RWPE2 (cell line): ENCODE measurements at regions not wholly inside any gene's neighbourhood (a gene's known extent, or its start where the extent isn't known, plus 50 kb on each side); places are given as distances from the start of the nearest gene placed in this dataset.

Source experiments
- ATAC-seq: fragments of 200-7000 bp; cut with Tn5 transposase; 3 replicates; pipeline ENCODE4 v1.9.1; 2021; ENCODE audit warnings: low read depth
- DNase-seq: peaks from one replicate; pipeline ENCODE4 v3.0.0-alpha.2; 2020; ENCODE audit warnings: low spot score
- H3K27ac ChIP-seq: fragments of 450-650 bp; 2 replicates; pipeline ENCODE4 v1.5.1; 2017; ENCODE audit warnings: mild to moderate bottlenecking; ENCODE audit not compliant: poor library complexity, severe bottlenecking
- H3K27me3 ChIP-seq: fragments of 250-450 bp; sonication (Bioruptor Pico); 2 replicates; pipeline ENCODE4 v1.5.1; 2021; ENCODE audit warnings: mild to moderate bottlenecking, moderate library complexity; ENCODE audit not compliant: insufficient read depth, poor library complexity, severe bottlenecking
- H3K36me3 ChIP-seq: fragments of 250-450 bp; sonication (Bioruptor Pico); 2 replicates; pipeline ENCODE4 v1.5.1; 2020; ENCODE audit warnings: low read depth, mild to moderate bottlenecking, moderate library complexity
- H3K4me1 ChIP-seq: fragments of 250-450 bp; sonication (Bioruptor Pico); 2 replicates; pipeline ENCODE4 v1.5.1; 2021; ENCODE audit warnings: mild to moderate bottlenecking, moderate library complexity; ENCODE audit not compliant: insufficient read depth, poor library complexity, severe bottlenecking
- H3K4me3 ChIP-seq: fragments of 250-450 bp; sonication (Bioruptor Pico); 2 replicates; pipeline ENCODE4 v1.5.1; 2021; ENCODE audit warnings: mild to moderate bottlenecking, moderate library complexity; ENCODE audit not compliant: severe bottlenecking
- H3K9me3 ChIP-seq: fragments of 250-450 bp; sonication (Bioruptor Pico); 2 replicates; pipeline ENCODE4 v1.5.1; 2021; ENCODE audit warnings: mild to moderate bottlenecking, moderate library complexity; ENCODE audit not compliant: severe bottlenecking
- CTCF ChIP-seq: fragments of 450-650 bp; IDR thresholded peaks from one replicate; pipeline ENCODE4 v1.5.1; 2017; ENCODE audit warnings: mild to moderate bottlenecking, moderate library complexity; ENCODE audit not compliant: poor library complexity, severe bottlenecking

GRCh38 chr11:81135570-81135969 lies 1598.1 kb downstream of the FAM181B start:
- Histone ChIP-seq H3K27ac (no peak overlapping the region), H3K36me3 (no peaks in the 10 kb centered on the region), H3K4me3 (no peak overlapping the region), H3K9me3 (no peaks in the 10 kb centered on the region), H3K27me3 (no peaks in the 10 kb centered on the region), H3K4me1 (no peaks in the 10 kb centered on the region)
- TF ChIP-seq CTCF, result no peak
- DNase-seq, result no peak
- ATAC-seq, result no peak

GRCh38 chr11:81129618-81130017 lies 1604.0 kb downstream of the FAM181B start:
- H3K36me3 ChIP-seq, result no peaks in the 10 kb centered on the region
- no peak overlapping the region for H3K4me3 ChIP-seq
- ATAC-seq (no peak), DNase-seq (no peak)
- H3K9me3 ChIP-seq, result no peaks in the 10 kb centered on the region
- no peaks in the 10 kb centered on the region for H3K4me1 ChIP-seq
- TF ChIP-seq CTCF, result no peak
- no peaks in the 10 kb centered on the region for H3K27me3 ChIP-seq
- H3K27ac ChIP-seq, result no peak overlapping the region

- H3K4me1 ChIP-seq, result no peaks in the 10 kb centered on the region
- ATAC-seq (no peak), DNase-seq (no peak)
- H3K4me3 ChIP-seq, result no peak overlapping the region
- no peak for TF ChIP-seq CTCF
- no peaks in the 10 kb centered on the region for H3K9me3 ChIP-seq
- H3K36me3 ChIP-seq, result no peaks in the 10 kb centered on the region
- no peaks in the 10 kb centered on the region for H3K27me3 ChIP-seq
- no peak overlapping the region for H3K27ac ChIP-seq
Observed at GRCh38 chr11:81112718-81113117, 1620.9 kb downstream of the FAM181B start.

- DNase-seq, result no peak
- TF ChIP-seq CTCF, result no peak
Observed at GRCh38 chr11:81104051-81104450, 1629.6 kb downstream of the FAM181B start.

GRCh38 chr11:81098471-81098870 lies 1635.2 kb downstream of the FAM181B start:
- no peak for ATAC-seq
- Histone ChIP-seq H3K27ac (no peak overlapping the region), H3K4me3 (no peak overlapping the region), H3K4me1 (no peaks in the 10 kb centered on the region), H3K36me3 (no peaks in the 10 kb centered on the region), H3K9me3 (no peaks in the 10 kb centered on the region), H3K27me3 (no peaks in the 10 kb centered on the region)
- no peak for DNase-seq
- TF ChIP-seq CTCF, result no peak

More at GRCh38 chr11:81104051-81104450, 1629.6 kb downstream of the FAM181B start:
- no peak overlapping the region for H3K4me3 ChIP-seq
- no peaks in the 10 kb centered on the region for H3K9me3 ChIP-seq
- no peak for ATAC-seq
- H3K4me1 ChIP-seq, result no peaks in the 10 kb centered on the region
- no peaks in the 10 kb centered on the region for H3K27me3 ChIP-seq
- no peak overlapping the region for H3K27ac ChIP-seq
- H3K36me3 ChIP-seq, result no peaks in the 10 kb centered on the region
